ENCODE measurements at regions not wholly inside any gene's neighbourhood (a gene's known extent, or its start where the extent isn't known, plus 50 kb on each side); places are given as distances from the start of the nearest gene placed in this dataset.

DNA sequence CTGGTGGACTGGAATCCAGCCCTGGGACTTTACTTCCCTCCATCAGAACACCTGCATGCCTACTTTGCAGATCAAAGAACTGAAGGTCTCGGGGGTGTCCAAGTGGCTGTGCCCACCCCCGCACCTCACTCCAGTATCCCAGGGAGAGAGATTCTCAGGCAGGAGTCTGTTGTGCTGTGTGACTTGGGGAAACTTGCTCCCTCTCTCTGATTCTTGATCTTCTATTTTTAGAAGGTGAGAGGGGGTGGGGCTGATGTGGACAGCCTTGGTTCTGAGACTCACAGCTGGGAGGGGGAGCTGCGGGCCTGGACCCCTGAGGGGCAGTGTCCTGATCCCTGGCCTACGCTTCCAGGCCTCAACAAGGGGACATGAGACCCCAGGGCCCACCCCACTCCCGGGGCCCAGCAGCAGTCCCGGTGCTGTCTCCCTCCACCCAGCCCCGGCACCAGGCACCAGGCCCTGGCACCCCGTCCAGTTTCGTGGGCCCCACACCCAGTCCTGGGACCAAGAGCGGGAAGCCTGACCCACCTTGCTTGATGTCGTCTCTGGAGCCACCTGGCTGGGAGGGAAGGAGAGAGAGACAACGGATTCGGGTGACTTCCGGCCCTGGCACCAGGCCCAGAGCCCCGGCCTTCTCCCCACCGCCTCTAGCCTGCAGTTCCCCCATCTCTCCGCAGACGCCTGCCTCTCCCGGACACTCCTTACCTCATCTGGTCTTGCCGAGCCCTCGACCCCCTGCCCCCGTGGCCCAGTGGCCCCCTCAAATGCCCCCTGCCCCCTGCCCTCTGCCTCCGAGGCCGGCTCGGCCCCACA lies 74.0 kb upstream of the SPTLC1 start:
- intact Hi-C loops (cut with DNase I) = no loop called here

GRCh38 chr9:92187989-92188714 lies 72.9 kb upstream of the SPTLC1 start:
- TF ChIP-seq POLR2A (IDR thresholded peaks at IDR 0.05) (no peak), CTCF (IDR thresholded peaks at IDR 0.05) (no peak), EP300 (IDR thresholded peaks at IDR 0.05) (no peak)
- intact Hi-C loops (cut with DNase I) = no loop called here
- Histone ChIP-seq H3K27me3 (no peaks in the 10 kb centered on the region), H3K27ac (no peak overlapping the region), H3K4me1 (ENCODE audit: insufficient read depth) (no peaks in the 10 kb centered on the region), H3K36me3 (no peaks in the 10 kb centered on the region), H3K4me3 (no peak overlapping the region), H3K9me3 (no peaks in the 10 kb centered on the region)
- DNase-seq = no peak
- 87 to 93% (median 88%) methylated on average over 10 of the region's 10 CpGs for WGBS, 3 donors

More for the DNA sequence above, 74.0 kb upstream of the SPTLC1 start:
- H3K36me3 ChIP-seq = no peaks in the 10 kb centered on the region
- no peaks in the 10 kb centered on the region for H3K4me1 ChIP-seq (ENCODE audit: insufficient read depth)
- no peaks in the 10 kb centered on the region for H3K27me3 ChIP-seq
- no peak overlapping the region for H3K27ac ChIP-seq
- H3K9me3 ChIP-seq = no peaks in the 10 kb centered on the region
- WGBS, 3 donors = 31 to 44% (median 33%) methylated on average over 22 to 25 of the region's 25 CpGs
- no peak for DNase-seq
- no peak for TF ChIP-seq CTCF (IDR thresholded peaks at IDR 0.05)
- TF ChIP-seq EP300 (IDR thresholded peaks at IDR 0.05) = no peak
- no peak for TF ChIP-seq POLR2A (IDR thresholded peaks at IDR 0.05)
- H3K4me3 ChIP-seq = no peak overlapping the region

GRCh38 chr9:92187390-92187789 lies 72.2 kb upstream of the SPTLC1 start:
- no peak for DNase-seq
- no peaks in the 10 kb centered on the region for H3K9me3 ChIP-seq
- no peaks in the 10 kb centered on the region for H3K36me3 ChIP-seq
- WGBS, 3 donors = 79 to 85% (median 84%) methylated on average over 3 of the region's 3 CpGs
- H3K27ac ChIP-seq = no peak overlapping the region
- no peak overlapping the region for H3K4me3 ChIP-seq
- intact Hi-C loops (cut with DNase I) = no loop called here
- no peaks in the 10 kb centered on the region for H3K27me3 ChIP-seq
- H3K4me1 ChIP-seq (ENCODE audit: insufficient read depth) = no peaks in the 10 kb centered on the region
- TF ChIP-seq CTCF (IDR thresholded peaks at IDR 0.05) = no peak
- TF ChIP-seq EP300 (IDR thresholded peaks at IDR 0.05) = no peak
- no peak for TF ChIP-seq POLR2A (IDR thresholded peaks at IDR 0.05)

GRCh38 chr9:92186631-92187030 lies 71.4 kb upstream of the SPTLC1 start:
- Histone ChIP-seq H3K9me3 (no peaks in the 10 kb centered on the region), H3K36me3 (no peaks in the 10 kb centered on the region), H3K4me1 (ENCODE audit: insufficient read depth) (no peaks in the 10 kb centered on the region), H3K27me3 (no peaks in the 10 kb centered on the region), H3K27ac (no peak overlapping the region), H3K4me3 (no peak overlapping the region)
- DNase-seq = no peak
- intact Hi-C loops (cut with DNase I) = no loop called here
- TF ChIP-seq CTCF (IDR thresholded peaks at IDR 0.05) (no peak), EP300 (IDR thresholded peaks at IDR 0.05) (no peak), POLR2A (IDR thresholded peaks at IDR 0.05) (no peak)
- WGBS, 3 donors = 60 to 61% (median 60%) methylated on average over 7 of the region's 7 CpGs

Measured in ovary (tissue), 7 donors.